Suprapubic skin (tissue), 4 donors: ENCODE measurements at regions not wholly inside any gene's neighbourhood (a gene's known extent, or its start where the extent isn't known, plus 50 kb on each side); places are given as distances from the start of the nearest gene placed in this dataset.

Experiments used
- EP300 ChIP-seq: sonication (generic); formaldehyde crosslinking; IDR thresholded peaks from one replicate; pipeline ENCODE4 v1.6.1; 2017; ENCODE audit warnings: antibody characterized with exemption
- POLR2AphosphoS5 ChIP-seq, 3 donors: sonication (generic); formaldehyde crosslinking; IDR thresholded peaks; one replicate each; pipeline ENCODE4 v1.6.1; 2017; ENCODE audit warnings: antibody characterized with exemption in 3 of 3
- TF ChIP-seq, protein P1 (sequence below), 2 donors: fragments of 200-600 bp in 1 of 2; fragments of 450-650 bp in 1 of 2; sonication (generic) in 1 of 2; IDR thresholded peaks; one replicate each; pipeline ENCODE4 v1.5.1; 2016 to 2019; ENCODE audit warnings: antibody characterized with exemption in 2 of 2, mild to moderate bottlenecking in 1 of 2, moderate library complexity in 1 of 2

DNA sequence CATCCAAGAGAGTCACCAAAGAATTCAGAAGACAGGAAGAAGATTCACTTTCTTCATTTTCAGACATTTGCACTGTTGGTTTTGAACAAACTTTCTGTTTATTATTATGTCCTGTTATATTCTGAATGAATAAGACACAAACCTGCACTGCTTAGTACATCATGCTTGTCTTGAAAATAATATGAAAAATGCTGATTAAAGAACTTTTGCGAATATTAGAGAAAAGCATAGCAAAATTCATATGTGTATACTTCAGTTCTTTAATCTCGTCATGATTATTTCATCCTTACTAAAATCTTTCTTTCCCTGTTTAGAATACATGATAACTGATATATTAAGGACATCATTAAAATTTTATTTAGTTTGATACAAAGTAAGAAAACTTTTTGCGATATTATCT is 504.1 kb downstream of the POM121L12 start:
- TF ChIP-seq EP300 (no peak), POLR2AphosphoS5 (IDR thresholded peaks at IDR 0.05) (no peak)
- TF ChIP-seq, protein P1, sequence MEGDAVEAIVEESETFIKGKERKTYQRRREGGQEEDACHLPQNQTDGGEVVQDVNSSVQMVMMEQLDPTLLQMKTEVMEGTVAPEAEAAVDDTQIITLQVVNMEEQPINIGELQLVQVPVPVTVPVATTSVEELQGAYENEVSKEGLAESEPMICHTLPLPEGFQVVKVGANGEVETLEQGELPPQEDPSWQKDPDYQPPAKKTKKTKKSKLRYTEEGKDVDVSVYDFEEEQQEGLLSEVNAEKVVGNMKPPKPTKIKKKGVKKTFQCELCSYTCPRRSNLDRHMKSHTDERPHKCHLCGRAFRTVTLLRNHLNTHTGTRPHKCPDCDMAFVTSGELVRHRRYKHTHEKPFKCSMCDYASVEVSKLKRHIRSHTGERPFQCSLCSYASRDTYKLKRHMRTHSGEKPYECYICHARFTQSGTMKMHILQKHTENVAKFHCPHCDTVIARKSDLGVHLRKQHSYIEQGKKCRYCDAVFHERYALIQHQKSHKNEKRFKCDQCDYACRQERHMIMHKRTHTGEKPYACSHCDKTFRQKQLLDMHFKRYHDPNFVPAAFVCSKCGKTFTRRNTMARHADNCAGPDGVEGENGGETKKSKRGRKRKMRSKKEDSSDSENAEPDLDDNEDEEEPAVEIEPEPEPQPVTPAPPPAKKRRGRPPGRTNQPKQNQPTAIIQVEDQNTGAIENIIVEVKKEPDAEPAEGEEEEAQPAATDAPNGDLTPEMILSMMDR (IDR thresholded peaks at IDR 0.05): no peak
